ENCODE measurements at regions not wholly inside any gene's neighbourhood (a gene's known extent, or its start where the extent isn't known, plus 50 kb on each side); places are given as distances from the start of the nearest gene placed in this dataset.

DNA sequence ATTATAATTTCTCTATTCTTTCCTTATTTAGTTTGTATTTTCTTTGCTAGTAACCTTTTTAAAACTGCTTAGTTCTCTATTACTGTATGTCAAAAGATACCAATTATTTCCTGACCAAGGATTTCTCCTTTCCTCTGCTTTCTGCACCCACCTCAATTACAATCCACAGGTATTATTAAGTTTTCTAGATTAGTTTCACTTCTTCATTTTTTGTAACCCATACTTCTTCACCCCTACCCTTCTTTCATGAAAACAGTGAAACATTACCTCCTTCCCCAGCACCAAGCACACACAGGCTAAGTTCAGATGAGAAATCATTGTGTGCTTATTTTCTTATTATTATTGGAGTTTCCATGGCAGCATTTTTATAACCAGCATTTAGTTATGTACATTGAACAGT lies 318.5 kb upstream of the MDGA2 start:
- Histone ChIP-seq H2BK5ac (ENCODE audit: insufficient read length, low read length) (no peak overlapping the region), H3K23me2 (ENCODE audit: insufficient read length, low read depth, low read length, poor library complexity, severe bottlenecking) (no peaks in the 10 kb centered on the region), H3K14ac (ENCODE audit: insufficient read depth, low read length) (no peak overlapping the region), H2BK120ac (ENCODE audit: low read depth, low read length, poor library complexity, severe bottlenecking) (no peak overlapping the region), H3T11ph (ENCODE audit: low read length) (no peak overlapping the region), H2BK12ac (ENCODE audit: insufficient read length, low read depth, low read length) (no peak overlapping the region), H3K4me1 (ENCODE audit: insufficient read depth, low read length) (no peaks in the 10 kb centered on the region), H2BK15ac (ENCODE audit: low read depth, low read length) (no peak overlapping the region), H3K18ac (ENCODE audit: insufficient read length, low read depth, low read length) (no peak overlapping the region), H2AK5ac (ENCODE audit: insufficient read length, low read length) (no peak overlapping the region), H4K5ac (ENCODE audit: insufficient read length, low read depth, low read length) (no peak overlapping the region), H3K27me3 (ENCODE audit: insufficient read depth, low read length) (no peaks in the 10 kb centered on the region), H4K8ac (replicated peaks; ENCODE audit: insufficient read length, low read depth, low read length) (no peak overlapping the region), H3K9ac (ENCODE audit: extremely low read depth, insufficient read length, low read length) (no peak overlapping the region), H2BK20ac (ENCODE audit: low read depth, low read length, poor library complexity, severe bottlenecking) (no peak overlapping the region), H2AFZ (ENCODE audit: low read length) (no peak overlapping the region), H3K79me2 (ENCODE audit: insufficient read depth, low read length) (no peaks in the 10 kb centered on the region), H3K79me1 (ENCODE audit: insufficient read depth, low read depth, low read length, poor library complexity, severe bottlenecking) (no peaks in the 10 kb centered on the region), H3K4me2 (ENCODE audit: insufficient read depth, insufficient read length, low read length) (no peak overlapping the region), H4K20me1 (ENCODE audit: control insufficient read depth, insufficient read depth, insufficient read length) (no peaks in the 10 kb centered on the region), H3K23ac (ENCODE audit: insufficient read length, low read depth, low read length) (no peak overlapping the region), H3K4ac (ENCODE audit: low read depth, low read length) (no peak overlapping the region), H3K27ac (ENCODE audit: insufficient read length, low read depth, low read length) (no peak overlapping the region), H3K56ac (ENCODE audit: insufficient read length, low read depth, low read length) (no peak overlapping the region), H3K9me3 (ENCODE audit: control insufficient read depth, low read depth, low read length) (no peaks in the 10 kb centered on the region), H4K91ac (ENCODE audit: insufficient read length, low read depth, low read length) (no peak overlapping the region)
- no peaks in the 10 kb centered on the region for H3K9me3 Mint-ChIP-seq
- no peaks in the 10 kb centered on the region for H3K36me3 Mint-ChIP-seq (ENCODE audit: insufficient read depth in 1 of 3, low read depth in 3 of 3)
- H3K27ac Mint-ChIP-seq, result no peak overlapping the region; a peak in 1 of 7 replicates
- no peaks in the 10 kb centered on the region for H3K4me1 Mint-ChIP-seq
- TF ChIP-seq CTCF (conservative IDR thresholded peaks at IDR 0.05), result no peak
- H3K27me3 Mint-ChIP-seq (ENCODE audit: low read depth), result no peaks in the 10 kb centered on the region
- no peak for DNase-seq
- no peak overlapping the region for H3K4me3 Mint-ChIP-seq

Data from H9 (cell line).